Heart left ventricle (tissue), 13 donors: ENCODE measurements at regions not wholly inside any gene's neighbourhood (a gene's known extent, or its start where the extent isn't known, plus 50 kb on each side); places are given as distances from the start of the nearest gene placed in this dataset.

ENCODE experiments used
- CTCF ChIP-seq, 12 donors: fragments of 200-600 bp; sonication (generic) in 4 of 12; IDR thresholded peaks; one replicate each; pipeline versions ENCODE4 v1.5.0 to v1.8.0; 2018 to 2022; ENCODE audit warnings: antibody characterized with exemption in 12 of 12, mild to moderate bottlenecking in 5 of 12
- POLR2A ChIP-seq, 2 donors: fragments of 450-650 bp; IDR thresholded peaks; one replicate each; pipeline ENCODE4 v1.6.1; 2017; ENCODE audit warnings: antibody characterized with exemption in 2 of 2, mild to moderate bottlenecking in 2 of 2, moderate library complexity in 2 of 2
- donor health status: ischemic (EF 13 %, LVEDD 7.1; RV severe dilation, severe dysfunction).
- donor health status: DM: no; HTN: yes; CAD: no.
- donor health status: DM: no; HTN: no; CAD: no.
- donor health status: ischemic (EF 25% LVEDD 6.9; RV normal size, moderate dysfunction).
- donor health status: ischemic (EF 25% LVEDD 5.7; RV mildly dilated, moderate dysfunction).
- donor health status: ischemic (EF 35%, LVEDD 5.7; RV mildly dilated, moderate dysfunction).
- donor health status: nonischemic (EF 11% LVEDD 7.7; RV severe dilation, severe dysfunction).
- donor health status: DM: yes; HTN: yes; CAD: no.
- donor health status: PGD.
- donor health status: ischemic (EF 29% LVEDD 5.4; RV normal size, mild dysfunction).
- donor health status: nonischemic (EF 23%, LVEDD 6.1; RV moderate dilation, normal function).

- TF ChIP-seq CTCF (IDR thresholded peaks at IDR 0.05) (no peak), POLR2A (IDR thresholded peaks at IDR 0.05) (no peak)
These were observed 218.4 kb downstream of the BCAS1 start for GRCh38 chr20:53852014-53852413.
